A673 (cell line): ENCODE measurements at regions not wholly inside any gene's neighbourhood (a gene's known extent, or its start where the extent isn't known, plus 50 kb on each side); places are given as distances from the start of the nearest gene placed in this dataset.

ENCODE experiments used
- CTCF ChIP-seq: fragments of 300-800, 200-600 bp; sonication (generic); conservative IDR thresholded peaks from 2 replicates; pipeline ENCODE4 v1.5.1; 2017; ENCODE audit warnings: low read depth, mild to moderate bottlenecking, antibody characterized with exemption, low read length, moderate library complexity, mixed read lengths
- EZH2 ChIP-seq: fragments of 200-600 bp; sonication (generic); IDR thresholded peaks from 2 replicates; pipeline ENCODE4 v1.6.1; 2017; ENCODE audit warnings: borderline replicate concordance, low read depth, mild to moderate bottlenecking, mixed read lengths, antibody characterized with exemption, low read length; ENCODE audit not compliant: poor library complexity, severe bottlenecking

GRCh38 chr5:34455098-34455497 lies 201.0 kb upstream of the RAI14 start:
- TF ChIP-seq CTCF: no peak
- TF ChIP-seq EZH2: no peak
